Esophagus muscularis mucosa (tissue), 4 donors: ENCODE measurements at regions not wholly inside any gene's neighbourhood (a gene's known extent, or its start where the extent isn't known, plus 50 kb on each side); places are given as distances from the start of the nearest gene placed in this dataset.

Experiments used
- DNase-seq: peaks from one replicate; pipeline ENCODE4 v3.0.0-alpha.2; 2017; ENCODE audit errors: extremely low spot score
- H3K27ac ChIP-seq, 4 donors: fragments of 200-600 bp; sonication (generic); replicated peaks in 1 of 4; 1 replicate in 3 of 4; 2 replicates in 1 of 4; pipeline ENCODE4 v1.5.1; 2016 to 2019; ENCODE audit warnings: mild to moderate bottlenecking in 1 of 4
- H3K27me3 ChIP-seq, 4 donors: fragments of 200-600 bp; sonication (generic); one replicate each; pipeline versions ENCODE4 v1.5.1 to v1.6.0; 2016 to 2019
- H3K36me3 ChIP-seq, 4 donors: fragments of 200-600 bp; sonication (generic); one replicate each; pipeline ENCODE4 v1.5.1; 2016 to 2019
- H3K4me1 ChIP-seq, 4 donors: fragments of 200-600 bp; sonication (generic); one replicate each; pipeline ENCODE4 v1.5.1; 2016 to 2019
- H3K4me3 ChIP-seq, 4 donors: fragments of 200-600 bp; sonication (generic); 1 replicate in 2 of 4; 2 replicates in 2 of 4; pipeline ENCODE4 v1.5.1; 2016 to 2019; ENCODE audit warnings: mild to moderate bottlenecking in 4 of 4, moderate library complexity in 1 of 4
- H3K9me3 ChIP-seq, 4 donors: fragments of 200-600 bp; sonication (generic); 1 replicate in 3 of 4; 2 replicates in 1 of 4; pipeline ENCODE4 v1.5.1; 2016 to 2019
- EP300 ChIP-seq: sonication (generic); formaldehyde crosslinking; IDR thresholded peaks from one replicate; pipeline ENCODE4 v1.6.1; 2017; ENCODE audit warnings: antibody characterized with exemption
- POLR2A ChIP-seq: fragments of 450-650 bp; IDR thresholded peaks from one replicate; pipeline ENCODE4 v1.6.1; 2017; ENCODE audit warnings: antibody characterized with exemption, moderate library complexity, mild to moderate bottlenecking, low read depth
- POLR2AphosphoS5 ChIP-seq, 2 donors: sonication (generic); formaldehyde crosslinking; IDR thresholded peaks; one replicate each; pipeline ENCODE4 v1.6.1; 2017; ENCODE audit warnings: antibody characterized with exemption in 2 of 2
- WGBS: methylation state at CpG from one replicate; pipeline ENCODE4 v1.1.5; 2018; 5-methylcytosine and 5-hydroxymethylcytosine counted together
- intact Hi-C: fragments of 100-400 bp; cut with DNase I; formaldehyde crosslinking; loops from one replicate; pipeline ENCODE4 v1.15.1; 2023
- TF ChIP-seq, protein P1 (sequence below), 3 experiments: fragments of 200-600 bp in 2 of 3; fragments of 450-650 bp in 1 of 3; sonication (generic) in 2 of 3; IDR thresholded peaks; one replicate each; pipeline ENCODE4 v1.5.1; 2017 to 2019; ENCODE audit warnings: antibody characterized with exemption in 3 of 3, mild to moderate bottlenecking in 2 of 3, moderate library complexity in 1 of 3

DNA sequence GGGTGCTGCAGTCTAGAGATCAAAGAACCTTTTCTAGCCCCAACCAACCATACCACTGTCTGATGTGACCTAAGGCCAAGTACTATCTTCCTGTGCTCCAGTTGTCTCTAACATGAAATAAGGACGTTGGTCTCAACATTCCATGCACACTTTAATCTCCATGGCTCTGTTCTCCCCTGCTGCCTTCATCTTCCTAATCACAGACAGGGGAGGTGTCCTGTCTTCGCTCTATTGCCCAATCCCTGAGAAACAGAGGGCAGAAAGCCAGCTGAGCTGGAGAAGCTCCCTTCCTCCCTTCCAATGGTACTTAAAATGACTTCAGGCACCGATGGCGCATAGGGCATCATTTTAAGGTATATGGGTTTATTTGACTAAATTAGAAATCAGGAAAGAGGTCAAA is 148.9 kb upstream of the GNAO1 start:
- intact Hi-C loops = no loop called here
- Histone ChIP-seq H3K9me3 (peaks cover 0 to 5% (median 0%) of the 10 kb centered on the region in 4 donors), H3K36me3 (no peaks in the 10 kb centered on the region), H3K27ac (no peak overlapping the region), H3K4me1 (no peaks in the 10 kb centered on the region), H3K4me3 (no peak overlapping the region), H3K27me3 (no peaks in the 10 kb centered on the region)
- DNase-seq = peak; percentile 62
- WGBS = 81% methylated on average over 4 of the region's 4 CpGs
- TF ChIP-seq POLR2A (no peak), EP300 (no peak), POLR2AphosphoS5 (IDR thresholded peaks at IDR 0.05) (no peak)
- TF ChIP-seq, protein P1, sequence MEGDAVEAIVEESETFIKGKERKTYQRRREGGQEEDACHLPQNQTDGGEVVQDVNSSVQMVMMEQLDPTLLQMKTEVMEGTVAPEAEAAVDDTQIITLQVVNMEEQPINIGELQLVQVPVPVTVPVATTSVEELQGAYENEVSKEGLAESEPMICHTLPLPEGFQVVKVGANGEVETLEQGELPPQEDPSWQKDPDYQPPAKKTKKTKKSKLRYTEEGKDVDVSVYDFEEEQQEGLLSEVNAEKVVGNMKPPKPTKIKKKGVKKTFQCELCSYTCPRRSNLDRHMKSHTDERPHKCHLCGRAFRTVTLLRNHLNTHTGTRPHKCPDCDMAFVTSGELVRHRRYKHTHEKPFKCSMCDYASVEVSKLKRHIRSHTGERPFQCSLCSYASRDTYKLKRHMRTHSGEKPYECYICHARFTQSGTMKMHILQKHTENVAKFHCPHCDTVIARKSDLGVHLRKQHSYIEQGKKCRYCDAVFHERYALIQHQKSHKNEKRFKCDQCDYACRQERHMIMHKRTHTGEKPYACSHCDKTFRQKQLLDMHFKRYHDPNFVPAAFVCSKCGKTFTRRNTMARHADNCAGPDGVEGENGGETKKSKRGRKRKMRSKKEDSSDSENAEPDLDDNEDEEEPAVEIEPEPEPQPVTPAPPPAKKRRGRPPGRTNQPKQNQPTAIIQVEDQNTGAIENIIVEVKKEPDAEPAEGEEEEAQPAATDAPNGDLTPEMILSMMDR (IDR thresholded peaks at IDR 0.05) = no peak

DNA sequence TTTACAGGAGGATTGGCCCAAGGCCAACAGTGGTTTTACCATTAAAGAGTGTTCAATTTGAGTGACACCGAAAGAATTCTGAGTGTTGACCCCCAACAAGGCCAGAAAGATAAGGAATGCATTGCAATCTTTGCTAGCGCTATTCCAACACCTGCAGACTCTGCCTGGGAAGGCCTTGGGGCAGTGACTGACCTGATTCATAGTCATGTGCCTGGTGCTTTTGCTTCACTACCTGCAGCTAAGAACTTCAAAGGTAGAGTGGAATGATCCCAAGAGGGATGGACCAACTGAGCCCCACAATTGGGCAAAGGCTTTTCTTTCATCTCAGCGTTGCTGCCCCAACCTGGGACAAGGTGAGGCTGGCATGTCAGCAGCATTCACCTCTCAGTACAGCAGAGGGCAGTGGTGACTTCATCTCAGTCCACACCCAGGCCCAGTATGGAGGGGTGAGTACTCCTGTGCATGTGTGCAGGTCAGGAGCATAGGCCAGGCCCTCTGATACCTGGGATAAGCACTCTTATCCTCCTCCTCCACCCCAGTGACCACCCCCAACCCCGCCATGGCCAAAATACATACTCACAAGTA is 149.6 kb upstream of the GNAO1 start:
- Histone ChIP-seq H3K9me3 (peaks cover 0 to 12% (median 3%) of the 10 kb centered on the region in 4 donors), H3K27ac (no peak overlapping the region), H3K27me3 (no peaks in the 10 kb centered on the region), H3K36me3 (no peaks in the 10 kb centered on the region), H3K4me1 (no peaks in the 10 kb centered on the region), H3K4me3 (no peak overlapping the region)
- peak; percentile 60 for DNase-seq
- TF ChIP-seq, protein P1 (IDR thresholded peaks at IDR 0.05) = peak in 1 of 3 experiments; percentile 24
- TF ChIP-seq POLR2A (no peak), POLR2AphosphoS5 (IDR thresholded peaks at IDR 0.05) (no peak), EP300 (no peak)
- 47% methylated on average over 4 of the region's 4 CpGs for WGBS
- intact Hi-C loops = loop anchor here (2.0 kb wide), 1 partner anchor 277 kb away; no protein-coding TSS in a partner anchor

DNA sequence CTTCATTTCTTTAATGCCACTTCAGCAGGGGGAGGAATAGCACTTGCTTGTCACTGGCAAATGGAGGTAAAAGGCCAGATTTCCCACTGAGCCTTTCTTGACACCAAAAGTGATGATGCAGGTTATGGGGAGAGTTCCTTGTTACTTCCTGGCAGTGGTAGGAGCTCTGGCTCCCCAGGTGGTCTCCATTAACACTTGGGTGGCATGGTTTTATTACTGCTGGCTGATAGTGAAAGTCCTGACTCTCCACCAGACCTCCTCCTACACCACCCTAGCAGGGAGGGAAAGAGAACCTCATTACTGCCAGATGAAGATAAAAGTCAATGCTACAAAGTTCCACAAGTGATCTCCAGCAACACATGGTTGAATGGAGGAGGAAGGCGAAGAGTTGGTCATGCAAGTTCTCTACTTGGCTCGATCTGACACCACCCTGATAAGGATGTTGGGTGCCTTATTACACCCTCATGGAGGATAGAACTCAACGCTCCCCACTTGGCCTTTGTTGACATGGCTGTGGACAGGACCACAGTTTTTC is 152.7 kb upstream of the GNAO1 start:
- WGBS = 74% methylated on average over 3 of the region's 3 CpGs
- intact Hi-C loops = no loop called here
- peak; percentile 57 for DNase-seq
- TF ChIP-seq EP300 = no peak
- TF ChIP-seq POLR2A = no peak
- no peak for TF ChIP-seq POLR2AphosphoS5 (IDR thresholded peaks at IDR 0.05)
- TF ChIP-seq, protein P1 (IDR thresholded peaks at IDR 0.05) = no peak
- H3K4me1 ChIP-seq = no peaks in the 10 kb centered on the region
- H3K9me3 ChIP-seq = peaks cover 0 to 16% (median 6%) of the 10 kb centered on the region in 4 donors
- no peaks in the 10 kb centered on the region for H3K27me3 ChIP-seq
- H3K4me3 ChIP-seq = no peak overlapping the region
- H3K36me3 ChIP-seq = no peaks in the 10 kb centered on the region
- H3K27ac ChIP-seq = no peak overlapping the region

DNA sequence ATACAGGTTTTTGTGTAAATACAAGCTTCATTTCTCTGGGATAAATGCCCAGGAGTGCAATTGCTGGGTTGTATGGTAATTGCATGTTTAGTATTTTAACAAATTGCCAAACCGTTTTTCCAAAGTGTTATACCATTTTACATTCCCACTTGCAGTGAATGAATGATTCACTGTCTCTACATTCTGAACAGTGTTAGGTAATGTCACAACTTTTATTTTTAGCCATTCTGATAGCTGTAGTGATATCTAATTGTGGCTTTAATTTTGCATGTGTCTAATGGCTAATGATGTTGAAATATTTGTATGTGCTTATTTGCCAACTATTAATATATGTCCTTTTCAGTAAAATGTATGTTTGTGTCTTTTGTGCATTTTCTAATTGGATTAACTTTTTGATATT is 156.9 kb upstream of the CES5A start:
- no peak for DNase-seq
- TF ChIP-seq, protein P1 (IDR thresholded peaks at IDR 0.05) = no peak
- TF ChIP-seq EP300 (no peak), POLR2A (no peak), POLR2AphosphoS5 (IDR thresholded peaks at IDR 0.05) (no peak)
- intact Hi-C loops = no loop called here
- H3K4me3 ChIP-seq = no peak overlapping the region
- WGBS = 74% methylated on average over 1 of the region's 1 CpG
- H3K27ac ChIP-seq = no peak overlapping the region
- H3K27me3 ChIP-seq = peaks cover 0 to 4% (median 0%) of the 10 kb centered on the region in 4 donors
- no peaks in the 10 kb centered on the region for H3K36me3 ChIP-seq
- peaks cover 0 to 10% (median 4%) of the 10 kb centered on the region in 4 donors for H3K9me3 ChIP-seq
- H3K4me1 ChIP-seq = no peaks in the 10 kb centered on the region
